ENCODE measurements at regions not wholly inside any gene's neighbourhood (a gene's known extent, or its start where the extent isn't known, plus 50 kb on each side); places are given as distances from the start of the nearest gene placed in this dataset.

GRCh38 chr7:32285698-32286097 lies 204.5 kb downstream of the LSM5 start:
- DNase-seq, result no peak
- in situ Hi-C loops (cut with HindIII; ENCODE audit: low pct_ligation_motif_present, low pct_unique_long_range_greater_than_20kb, low sequenced_read_pairs), result no loop called here

GRCh38 chr7:32283546-32283945 lies 206.6 kb downstream of the LSM5 start:
- DNase-seq, result no peak
- in situ Hi-C loops (cut with HindIII; ENCODE audit: low pct_ligation_motif_present, low pct_unique_long_range_greater_than_20kb, low sequenced_read_pairs), result no loop called here

DNA sequence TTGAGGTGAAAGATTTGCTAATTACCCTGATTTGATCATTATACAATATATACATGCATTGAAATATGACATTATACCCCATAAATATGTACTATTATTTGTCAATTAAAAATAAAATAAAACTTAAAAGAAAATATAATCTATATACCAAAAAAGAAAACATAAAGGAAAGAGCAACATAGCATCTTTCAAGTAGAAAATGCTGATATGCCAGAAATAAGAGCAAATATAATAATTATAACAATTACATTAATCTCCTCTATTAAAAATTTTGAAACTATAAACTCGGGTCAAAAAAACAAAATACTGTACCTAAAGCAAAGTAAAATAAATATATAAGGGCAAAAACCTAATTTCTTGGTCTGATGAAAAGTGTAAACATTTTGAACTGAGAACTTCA lies 209.3 kb upstream of the PDE1C start:
- DNase-seq, result no peak
- in situ Hi-C loops (cut with HindIII; ENCODE audit: low pct_ligation_motif_present, low pct_unique_long_range_greater_than_20kb, low sequenced_read_pairs), result no loop called here

- in situ Hi-C loops (cut with HindIII; ENCODE audit: low pct_ligation_motif_present, low pct_unique_long_range_greater_than_20kb, low sequenced_read_pairs), result no loop called here
- no peak for DNase-seq
These were observed 205.2 kb upstream of the PDE1C start for GRCh38 chr7:32275216-32276009.

DNA sequence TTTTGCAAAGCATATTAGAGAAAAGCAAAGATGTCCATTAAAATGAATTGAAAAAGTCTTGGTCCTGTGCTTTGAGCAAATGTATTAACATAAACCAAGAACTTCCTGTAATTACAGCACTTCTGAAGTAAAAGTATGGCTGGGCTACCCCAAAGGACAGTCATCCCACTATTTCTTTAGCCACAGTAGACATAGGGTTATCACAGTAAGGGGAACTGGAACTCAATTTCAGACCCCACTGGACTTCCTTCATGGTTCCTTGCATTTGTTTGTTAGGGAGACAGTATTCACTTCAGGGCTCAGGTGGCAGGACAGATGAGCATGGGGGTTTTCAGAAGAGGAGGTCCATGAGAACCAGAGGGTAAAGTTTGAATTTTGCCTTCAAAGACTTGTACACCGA lies 203.1 kb upstream of the PDE1C start:
- in situ Hi-C loops (cut with HindIII; ENCODE audit: low pct_ligation_motif_present, low pct_unique_long_range_greater_than_20kb, low sequenced_read_pairs), result no loop called here
- no peak for DNase-seq

DNA sequence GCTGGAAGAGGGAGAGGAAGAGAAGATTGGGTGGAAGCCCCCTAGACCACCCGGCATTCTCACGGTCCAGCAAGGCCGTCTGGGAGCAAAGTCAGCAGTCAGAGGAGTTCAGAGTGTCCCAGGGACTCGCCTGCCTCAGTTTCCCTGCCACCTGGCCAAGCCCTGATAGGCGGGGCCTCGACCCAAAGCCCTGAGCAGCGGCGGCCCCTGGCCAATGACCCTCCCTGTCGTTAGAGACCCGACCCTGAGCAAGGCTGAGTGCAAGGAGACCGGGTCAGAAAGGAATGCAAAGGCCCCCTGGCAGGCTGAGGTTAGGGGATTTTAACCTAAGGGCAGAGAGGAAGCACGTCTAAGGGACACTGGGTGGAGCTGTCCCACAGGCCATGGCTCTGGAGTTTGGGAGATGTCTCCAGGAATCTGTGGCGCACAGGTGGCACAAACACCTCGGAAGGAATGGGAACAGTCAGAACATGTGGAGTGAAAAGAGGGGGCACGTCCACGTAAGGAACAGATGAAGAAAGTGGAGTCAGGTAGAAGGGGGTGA lies 196.8 kb upstream of the PDE1C start:
- in situ Hi-C loops (cut with HindIII; ENCODE audit: low pct_ligation_motif_present, low pct_unique_long_range_greater_than_20kb, low sequenced_read_pairs), result no loop called here
- no peak for DNase-seq

DNA sequence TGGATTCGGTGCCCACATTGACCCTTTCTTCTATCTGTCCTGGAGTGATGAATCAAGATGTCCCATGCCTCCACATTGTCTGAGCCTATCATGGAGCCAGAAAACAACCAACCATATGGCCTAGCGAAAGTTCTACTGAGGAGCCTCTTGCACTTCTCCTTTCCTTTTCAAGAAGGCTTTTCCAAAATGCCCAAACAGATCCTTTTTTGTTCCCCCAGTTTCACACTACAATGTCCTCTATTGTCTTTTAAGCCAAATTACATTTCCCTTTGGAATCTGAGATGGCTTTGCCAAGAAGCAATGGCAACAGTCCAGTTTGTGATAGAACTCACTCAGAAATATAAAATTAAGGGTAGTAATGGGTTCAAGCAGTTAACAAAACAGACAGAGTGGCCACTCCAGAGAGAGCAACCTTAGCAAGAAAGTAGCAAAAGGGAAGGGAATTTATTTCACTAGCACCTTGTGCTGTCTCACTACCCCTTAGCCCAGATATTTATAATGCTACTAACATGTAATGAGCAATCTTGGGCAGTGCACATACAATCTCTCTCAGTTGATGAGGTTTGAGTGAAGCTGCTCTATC lies 194.6 kb upstream of the PDE1C start:
- no peak for DNase-seq
- in situ Hi-C loops (cut with HindIII; ENCODE audit: low pct_ligation_motif_present, low pct_unique_long_range_greater_than_20kb, low sequenced_read_pairs), result no loop called here

DNA sequence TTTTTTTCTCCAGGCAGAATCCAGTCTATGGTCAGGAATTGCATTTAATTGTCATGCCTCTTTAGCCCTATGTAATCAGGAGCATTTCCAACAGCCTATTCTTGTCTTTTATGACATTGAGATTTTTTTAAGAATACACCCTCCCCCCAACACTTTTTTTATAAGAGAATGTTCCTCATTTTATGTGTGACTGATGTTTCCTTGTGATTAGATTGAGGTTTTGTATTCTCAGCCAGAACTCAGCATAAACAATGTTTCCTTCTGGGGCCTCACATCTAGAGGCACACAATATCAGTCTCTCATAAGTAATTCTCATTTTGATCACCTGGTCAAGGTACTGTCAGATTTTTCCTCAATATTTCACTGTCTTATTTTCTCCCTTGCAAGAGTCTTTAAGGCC lies 193.4 kb upstream of the PDE1C start:
- no peak for DNase-seq
- in situ Hi-C loops (cut with HindIII; ENCODE audit: low pct_ligation_motif_present, low pct_unique_long_range_greater_than_20kb, low sequenced_read_pairs), result no loop called here

GRCh38 chr7:32262315-32262714 lies 192.1 kb upstream of the PDE1C start:
- in situ Hi-C loops (cut with HindIII; ENCODE audit: low pct_ligation_motif_present, low pct_unique_long_range_greater_than_20kb, low sequenced_read_pairs), result no loop called here
- no peak for DNase-seq

DNA sequence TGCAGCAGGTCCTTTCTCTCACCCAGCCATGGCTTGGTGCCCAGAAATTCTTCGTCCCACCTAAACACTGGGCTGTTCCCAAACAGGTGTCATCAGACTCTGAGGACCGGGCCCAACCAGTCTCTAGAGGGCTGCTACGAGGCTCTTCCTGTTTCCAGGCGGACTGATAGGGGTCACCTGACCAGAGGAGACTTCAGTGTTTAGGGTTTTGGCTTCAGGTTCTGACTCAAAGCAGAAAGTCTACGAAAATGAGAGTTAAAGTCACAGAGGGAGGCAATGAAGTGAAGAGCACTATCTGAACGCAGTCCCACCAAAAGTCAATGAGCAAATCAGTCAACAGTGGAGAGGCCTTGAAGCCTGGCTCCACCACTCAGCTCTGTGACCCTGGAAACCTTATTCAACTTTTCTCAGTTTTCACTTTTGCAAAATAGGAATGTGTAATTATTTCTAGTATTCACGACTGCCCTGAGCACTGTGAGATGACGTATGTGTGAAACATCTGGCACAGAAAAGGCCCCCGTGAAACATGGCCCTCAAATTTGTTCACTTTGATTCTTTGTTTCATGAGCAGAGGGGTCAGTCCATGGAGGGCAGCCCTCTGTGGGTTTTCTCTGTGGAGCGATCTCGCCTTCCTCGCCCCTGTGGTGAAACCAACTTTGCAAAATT lies 189.9 kb upstream of the PDE1C start:
- no peak for DNase-seq

GRCh38 chr7:32258265-32258664 lies 188.1 kb upstream of the PDE1C start:
- DNase-seq, result no peak
- in situ Hi-C loops (cut with HindIII; ENCODE audit: low pct_ligation_motif_present, low pct_unique_long_range_greater_than_20kb, low sequenced_read_pairs), result no loop called here

More for the DNA sequence above, 189.9 kb upstream of the PDE1C start:
- in situ Hi-C loops (cut with HindIII; ENCODE audit: low pct_ligation_motif_present, low pct_unique_long_range_greater_than_20kb, low sequenced_read_pairs), result no loop called here

- DNase-seq, result no peak
- in situ Hi-C loops (cut with HindIII; ENCODE audit: low pct_ligation_motif_present, low pct_unique_long_range_greater_than_20kb, low sequenced_read_pairs), result no loop called here
These were observed 187.4 kb upstream of the PDE1C start for GRCh38 chr7:32257621-32258020.

DNA sequence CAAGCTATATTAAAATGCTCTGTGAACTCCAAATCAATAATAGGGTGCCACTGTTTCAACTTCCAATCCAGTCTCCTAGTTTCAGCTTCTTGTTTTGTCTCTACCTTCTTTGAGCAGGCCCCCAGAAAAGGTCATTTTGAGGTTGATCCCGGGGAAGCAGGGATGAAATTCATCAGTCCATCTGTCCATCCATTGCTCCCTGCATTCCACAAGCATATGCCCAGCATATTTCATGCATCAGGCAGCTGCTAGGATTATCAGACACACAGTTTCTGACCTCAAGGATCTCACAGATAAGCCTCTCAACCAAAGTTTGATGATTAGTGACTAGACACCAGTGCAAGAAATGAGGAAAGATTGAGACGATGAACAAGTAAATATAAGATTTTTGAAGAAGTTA lies 186.6 kb upstream of the PDE1C start:
- in situ Hi-C loops (cut with HindIII; ENCODE audit: low pct_ligation_motif_present, low pct_unique_long_range_greater_than_20kb, low sequenced_read_pairs), result no loop called here
- no peak for DNase-seq

DNA sequence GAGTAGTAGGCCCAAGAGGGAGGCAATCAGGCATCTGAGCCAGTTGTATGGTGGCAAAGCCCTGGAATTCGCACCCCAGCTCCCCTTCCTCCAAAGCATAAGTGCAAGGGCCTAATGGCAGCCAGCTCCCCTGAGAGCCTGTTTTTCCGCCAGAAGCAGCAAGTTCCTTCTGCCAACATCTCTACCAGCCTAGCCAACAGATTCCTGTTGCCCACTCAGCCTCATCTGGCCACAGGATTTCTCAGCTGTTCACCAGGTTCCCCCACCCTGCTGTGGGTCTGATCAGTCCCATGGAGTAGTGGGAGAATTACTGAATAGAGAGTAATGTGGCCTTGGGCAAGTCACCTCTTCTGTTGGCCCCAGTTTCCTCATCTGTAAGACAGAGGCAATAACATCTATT lies 186.2 kb upstream of the PDE1C start:
- no peak for DNase-seq
- in situ Hi-C loops (cut with HindIII; ENCODE audit: low pct_ligation_motif_present, low pct_unique_long_range_greater_than_20kb, low sequenced_read_pairs), result no loop called here

GRCh38 chr7:32255036-32255435 lies 184.8 kb upstream of the PDE1C start:
- in situ Hi-C loops (cut with HindIII; ENCODE audit: low pct_ligation_motif_present, low pct_unique_long_range_greater_than_20kb, low sequenced_read_pairs), result no loop called here
- DNase-seq, result no peak

DNA sequence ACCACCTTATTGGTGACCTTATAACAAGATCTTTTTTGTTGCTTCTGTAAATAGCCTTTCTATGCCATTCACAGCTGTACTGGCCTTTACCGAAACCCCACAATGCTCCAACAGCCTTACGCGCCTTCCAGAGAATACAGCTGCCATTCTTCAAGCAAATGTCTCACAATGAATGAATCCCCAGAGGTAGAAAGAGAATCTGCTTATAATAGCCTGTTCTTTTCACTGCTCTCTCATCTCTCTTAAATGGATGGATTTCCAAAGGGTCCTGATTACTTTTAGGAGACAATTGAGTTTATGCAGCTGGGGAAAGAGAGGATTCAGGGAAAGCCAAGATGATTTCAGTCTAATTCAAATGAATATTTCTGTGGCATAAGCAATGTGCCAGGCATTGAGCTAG lies 183.1 kb upstream of the PDE1C start:
- DNase-seq, result no peak
- in situ Hi-C loops (cut with HindIII; ENCODE audit: low pct_ligation_motif_present, low pct_unique_long_range_greater_than_20kb, low sequenced_read_pairs), result no loop called here

DNA sequence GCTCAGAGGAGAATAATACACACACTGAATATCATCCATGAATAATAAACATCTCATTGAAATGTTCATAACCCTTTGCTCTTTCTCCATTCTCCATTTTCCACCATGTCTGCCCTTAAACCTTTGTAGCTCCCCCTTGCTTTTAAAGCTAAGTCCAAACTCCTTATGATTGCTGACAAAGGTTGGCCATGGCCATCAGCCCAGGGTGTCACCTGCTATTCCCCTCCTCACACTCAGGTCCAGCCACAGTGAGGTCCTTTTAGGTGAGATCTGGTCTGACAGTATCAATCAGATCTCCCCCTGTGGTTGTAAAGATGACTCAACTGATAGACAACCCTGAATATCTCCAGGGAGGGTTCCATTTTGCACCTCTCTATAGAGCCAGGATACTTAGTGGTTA lies 181.5 kb upstream of the PDE1C start:
- in situ Hi-C loops (cut with HindIII; ENCODE audit: low pct_ligation_motif_present, low pct_unique_long_range_greater_than_20kb, low sequenced_read_pairs), result no loop called here
- DNase-seq, result no peak

- in situ Hi-C loops (cut with HindIII; ENCODE audit: low pct_ligation_motif_present, low pct_unique_long_range_greater_than_20kb, low sequenced_read_pairs), result no loop called here
- DNase-seq, result no peak
These were observed 180.5 kb upstream of the PDE1C start for GRCh38 chr7:32250471-32251260.

GRCh38 chr7:32250003-32250402 lies 179.8 kb upstream of the PDE1C start:
- in situ Hi-C loops (cut with HindIII; ENCODE audit: low pct_ligation_motif_present, low pct_unique_long_range_greater_than_20kb, low sequenced_read_pairs), result no loop called here

More at GRCh38 chr7:32250003-32250402, 179.8 kb upstream of the PDE1C start:
- no peak for DNase-seq
